HCT116 (cell line): ENCODE measurements at regions not wholly inside any gene's neighbourhood (a gene's known extent, or its start where the extent isn't known, plus 50 kb on each side); places are given as distances from the start of the nearest gene placed in this dataset.

Source experiments
- ATAC-seq: fragments of 200-7000 bp; cut with Tn5 transposase; 2 replicates; pipeline ENCODE4 v1.9.1; 2020; ENCODE audit warnings: mild to moderate bottlenecking, moderate library complexity
- BruUV-seq: library from RNA; stranded (reverse); fragments of 400-500 nt; replicated peaks from 2 replicates; lab custom pipeline; 2021; lab: Mats Ljungman, UMichigan
- CTCF ChIA-PET: fragments of 300-600 bp; sonication (Branson Sonifier 250); formaldehyde crosslinking; loops from one replicate; lab custom pipeline; 2021; ENCODE audit warnings: antibody characterized with exemption; lab: Charles Lee
- POLR2A ChIA-PET: fragments of 300-600, 350-600 bp; sonication (Branson Sonifier 250); formaldehyde crosslinking; loops from one replicate; lab custom pipeline; 2021; ENCODE audit warnings: antibody characterized with exemption; lab: Charles Lee
- RAD21 ChIA-PET, 2 experiments: fragments of 300-600 bp; sonication (Branson Sonifier 250); formaldehyde crosslinking; loops; one replicate each; lab custom pipeline; 2023; ENCODE audit warnings: low total read pairs in 2 of 2; ENCODE audit not compliant: uncharacterized antibody in 2 of 2, unreplicated experiment in 2 of 2, low non-redundant PET in 1 of 2; lab: Charles Lee
- DNase-seq: peaks from one replicate; pipeline ENCODE4 v3.0.0-alpha.2; 2010; ENCODE audit warnings: low read depth, low spot score
- H2AFZ ChIP-seq: fragments of 200-600 bp; shearing (Covaris generic), sonication (generic); 2 replicates; pipeline ENCODE4 v1.6.1; 2017; ENCODE audit warnings: low read depth, mixed run types, mixed read lengths, antibody characterized with exemption, low read length; ENCODE audit not compliant: poor library complexity, severe bottlenecking
- H3K27ac ChIP-seq: 2 replicates; pipeline ENCODE4 v1.5.1; 2012; ENCODE audit warnings: low read depth, low read length
- H3K27me3 ChIP-seq: fragments of 200-600 bp; sonication (generic); 2 replicates; pipeline ENCODE4 v1.6.1; 2016; ENCODE audit warnings: mixed run types, low read length, mixed read lengths; ENCODE audit not compliant: insufficient read depth
- H3K36me3 ChIP-seq, 2 experiments: fragments of 200-500 bp in 1 of 2; fragments of 200-600 bp in 1 of 2; sonication (Bioruptor generic) in 1 of 2; sonication (generic) in 1 of 2; 2 replicates each; pipeline versions ENCODE4 v1.5.1 to v1.6.1; 2014 to 2016; ENCODE audit warnings: low read length in 2 of 2, inconsistent platforms in 1 of 2, mixed read lengths in 1 of 2, mixed run types in 1 of 2; ENCODE audit not compliant: insufficient read depth in 2 of 2, control insufficient read depth in 1 of 2
- H3K4me1 ChIP-seq, 2 experiments: fragments of 200-600 bp in 1 of 2; sonication (generic) in 1 of 2; 2 replicates each; pipeline versions ENCODE4 v1.5.1 to v1.6.1; 2012 to 2017; ENCODE audit warnings: low read length in 2 of 2, inconsistent platforms in 1 of 2, mild to moderate bottlenecking in 1 of 2, mixed read lengths in 1 of 2, mixed run types in 1 of 2, moderate library complexity in 1 of 2; ENCODE audit not compliant: insufficient read depth in 2 of 2, control insufficient read depth in 1 of 2
- H3K4me2 ChIP-seq: fragments of 200-600 bp; sonication (generic); 2 replicates; pipeline ENCODE4 v1.6.1; 2017; ENCODE audit warnings: mixed run types, low read length, mixed read lengths
- H3K4me3 ChIP-seq, 2 experiments: fragments of 200-600 bp in 1 of 2; sonication (generic) in 1 of 2; replicated peaks in 1 of 2; 2 replicates each; pipeline ENCODE4 v1.5.1; 2011 to 2016; ENCODE audit warnings: low read length in 2 of 2, control low read depth in 1 of 2, low read depth in 1 of 2, mild to moderate bottlenecking in 1 of 2, mixed read lengths in 1 of 2, mixed run types in 1 of 2
- H3K79me2 ChIP-seq: fragments of 200-600 bp; sonication (generic); 2 replicates; pipeline ENCODE4 v1.6.1; 2017; ENCODE audit warnings: mild to moderate bottlenecking, mixed run types, low read length, moderate library complexity, mixed read lengths; ENCODE audit not compliant: insufficient read depth
- H3K9ac ChIP-seq: fragments of 200-600 bp; sonication (generic); 2 replicates; pipeline ENCODE4 v1.6.1; 2016; ENCODE audit warnings: low read length, mixed read lengths
- H3K9me2 ChIP-seq: fragments of 200-600 bp; sonication (generic), shearing (Covaris generic); 2 replicates; pipeline ENCODE4 v1.6.1; 2017; ENCODE audit warnings: mixed run types, mild to moderate bottlenecking, moderate library complexity; ENCODE audit not compliant: insufficient read depth
- H3K9me3 ChIP-seq, 2 experiments: fragments of 200-500 bp in 1 of 2; fragments of 200-600 bp in 1 of 2; sonication (Bioruptor generic) in 1 of 2; sonication (generic) in 1 of 2; 2 replicates each; pipeline ENCODE4 v1.6.1; 2014 to 2017; ENCODE audit warnings: low read length in 2 of 2, mixed read lengths in 2 of 2, inconsistent platforms in 1 of 2, low read depth in 1 of 2, mild to moderate bottlenecking in 1 of 2, mixed run types in 1 of 2, moderate library complexity in 1 of 2; ENCODE audit not compliant: control insufficient read depth in 1 of 2, insufficient read depth in 1 of 2
- H4K20me1 ChIP-seq: fragments of 200-600 bp; sonication (generic), shearing (Covaris generic); 2 replicates; pipeline ENCODE4 v1.6.1; 2017; ENCODE audit warnings: mixed run types, mild to moderate bottlenecking, moderate library complexity; ENCODE audit not compliant: insufficient read depth
- ATF3 ChIP-seq: IDR thresholded peaks from 2 replicates; pipeline ENCODE4 v1.6.1; 2012
- CEBPB ChIP-seq: IDR thresholded peaks from 2 replicates; pipeline ENCODE4 v1.6.1; 2012; ENCODE audit warnings: low read depth
- EGR1 ChIP-seq: IDR thresholded peaks from 2 replicates; pipeline ENCODE4 v1.6.1; 2012; ENCODE audit warnings: low read depth
- EZH2phosphoT487 ChIP-seq: fragments of 200-600 bp; IDR thresholded peaks from 2 replicates; pipeline ENCODE4 v1.6.1; 2018; ENCODE audit warnings: antibody characterized with exemption, borderline replicate concordance
- MAX ChIP-seq: IDR thresholded peaks from 2 replicates; pipeline ENCODE4 v1.6.1; 2012
- POLR2A ChIP-seq: IDR thresholded peaks from 2 replicates; pipeline ENCODE4 v1.7.0; 2011; ENCODE audit warnings: borderline replicate concordance; ENCODE audit not compliant: insufficient read depth, insufficient read length; ENCODE audit errors: extremely low read depth
- POLR2AphosphoS5 ChIP-seq: IDR thresholded peaks from 2 replicates; pipeline ENCODE4 v1.6.1; 2011; ENCODE audit warnings: mild to moderate bottlenecking, low read depth, low read length, moderate library complexity
- SIN3A ChIP-seq: IDR thresholded peaks from 2 replicates; pipeline ENCODE4 v1.6.1; 2012; ENCODE audit warnings: low read depth
- intact Hi-C: fragments of 100-400 bp; cut with micrococcal nuclease; formaldehyde crosslinking; loops from 2 replicates; pipeline ENCODE4 v1.10.0; 2022
- TF ChIP-seq, protein P1 (sequence below): IDR thresholded peaks from 2 replicates; pipeline ENCODE4 v1.6.1; 2011; ENCODE audit warnings: mild to moderate bottlenecking, low read length, moderate library complexity; ENCODE audit not compliant: insufficient replicate concordance; ENCODE audit errors: extremely low read depth

GRCh38 chr3:110968076-110968475 lies 103.5 kb upstream of the NECTIN3 start:
- Histone ChIP-seq H3K27ac (no peak overlapping the region), H3K27me3 (no peaks in the 10 kb centered on the region), H3K36me3 (no peaks in the 10 kb centered on the region), H3K9me2 (0 out of 2 replicates have a peak, but pooled peaks cover 3% of the 10 kb centered on the region), H3K4me1 (no peaks in the 10 kb centered on the region), H2AFZ (no peak overlapping the region), H4K20me1 (no peaks in the 10 kb centered on the region), H3K79me2 (no peaks in the 10 kb centered on the region), H3K9ac (no peak overlapping the region), H3K9me3 (peaks cover 0 to 8% of the 10 kb centered on the region in 2 experiments; a peak in 2 of 4 replicates), H3K4me3 (no peak overlapping the region), H3K4me2 (no peak overlapping the region)
- POLR2A ChIA-PET = no interaction called here
- intact Hi-C loops = no loop called here
- RAD21 ChIA-PET = no interaction called here
- TF ChIP-seq ATF3 = no peak
- BruUV-seq = no TSS peak
- DNase-seq (no peak), ATAC-seq (no peak)
- CTCF ChIA-PET = no interaction called here

- POLR2A ChIA-PET = no interaction called here
Measured at GRCh38 chr3:110969229-110970211, 102.1 kb upstream of the NECTIN3 start.

More at GRCh38 chr3:110969229-110970211, 102.1 kb upstream of the NECTIN3 start:
- BruUV-seq = no TSS peak
- no peaks in the 10 kb centered on the region for H3K27me3 ChIP-seq
- TF ChIP-seq MAX (no peak), POLR2A (no peak), EZH2phosphoT487 (no peak), CEBPB (no peak), SIN3A (no peak), EGR1 (no peak), POLR2AphosphoS5 (no peak)
- TF ChIP-seq, protein P1, sequence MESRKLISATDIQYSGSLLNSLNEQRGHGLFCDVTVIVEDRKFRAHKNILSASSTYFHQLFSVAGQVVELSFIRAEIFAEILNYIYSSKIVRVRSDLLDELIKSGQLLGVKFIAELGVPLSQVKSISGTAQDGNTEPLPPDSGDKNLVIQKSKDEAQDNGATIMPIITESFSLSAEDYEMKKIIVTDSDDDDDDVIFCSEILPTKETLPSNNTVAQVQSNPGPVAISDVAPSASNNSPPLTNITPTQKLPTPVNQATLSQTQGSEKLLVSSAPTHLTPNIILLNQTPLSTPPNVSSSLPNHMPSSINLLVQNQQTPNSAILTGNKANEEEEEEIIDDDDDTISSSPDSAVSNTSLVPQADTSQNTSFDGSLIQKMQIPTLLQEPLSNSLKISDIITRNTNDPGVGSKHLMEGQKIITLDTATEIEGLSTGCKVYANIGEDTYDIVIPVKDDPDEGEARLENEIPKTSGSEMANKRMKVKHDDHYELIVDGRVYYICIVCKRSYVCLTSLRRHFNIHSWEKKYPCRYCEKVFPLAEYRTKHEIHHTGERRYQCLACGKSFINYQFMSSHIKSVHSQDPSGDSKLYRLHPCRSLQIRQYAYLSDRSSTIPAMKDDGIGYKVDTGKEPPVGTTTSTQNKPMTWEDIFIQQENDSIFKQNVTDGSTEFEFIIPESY = no peak
- H4K20me1 ChIP-seq = no peaks in the 10 kb centered on the region
- H2AFZ ChIP-seq = no peak overlapping the region
- CTCF ChIA-PET = no interaction called here
- RAD21 ChIA-PET = no interaction called here
- H3K9me2 ChIP-seq = 0 out of 2 replicates have a peak, but pooled peaks cover 3% of the 10 kb centered on the region
- no peak for ATAC-seq
- peaks cover 0 to 8% of the 10 kb centered on the region in 2 experiments; a peak in 1 of 4 replicates for H3K9me3 ChIP-seq
- no peak overlapping the region for H3K4me2 ChIP-seq
- no peak overlapping the region for H3K27ac ChIP-seq
- no peak for DNase-seq
- H3K4me1 ChIP-seq = no peaks in the 10 kb centered on the region
- no peak overlapping the region for H3K4me3 ChIP-seq
- H3K36me3 ChIP-seq = no peaks in the 10 kb centered on the region
- no peaks in the 10 kb centered on the region for H3K79me2 ChIP-seq
- intact Hi-C loops = no loop called here
- no peak overlapping the region for H3K9ac ChIP-seq
